Jurkat, Clone E6-1 (cell line): ENCODE measurements at regions not wholly inside any gene's neighbourhood (a gene's known extent, or its start where the extent isn't known, plus 50 kb on each side); places are given as distances from the start of the nearest gene placed in this dataset.
A peak's percentile ranks its signal among the peaks of the same experiment; 100 is the strongest.

Source experiments
- DNase-seq: peaks from one replicate; pipeline ENCODE4 v3.0.0-alpha.2; 2011; ENCODE audit warnings: low read depth, low spot score
- H3K4me3 ChIP-seq: 2 replicates; pipeline ENCODE4 v1.5.1; 2011; ENCODE audit warnings: mild to moderate bottlenecking, low read length, control low read depth, moderate library complexity

DNA sequence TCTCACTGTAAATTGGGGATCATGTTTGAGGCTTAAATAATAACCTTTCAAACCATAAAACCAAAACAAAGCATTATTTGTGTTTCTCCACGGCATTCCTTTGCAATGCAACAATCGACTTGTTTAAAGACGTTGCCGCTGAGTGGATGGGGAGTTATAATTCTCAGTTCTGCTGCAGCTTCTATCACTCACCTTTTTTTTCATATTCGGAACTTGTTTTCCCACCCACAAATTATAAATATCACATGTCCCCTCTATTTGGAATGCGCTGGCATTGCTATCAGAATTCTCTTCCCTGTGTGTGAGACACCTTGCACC, 372.8 kb upstream of the SMIM21 start:
- H3K4me3 ChIP-seq, result no peak overlapping the region
- no peak for DNase-seq

DNA sequence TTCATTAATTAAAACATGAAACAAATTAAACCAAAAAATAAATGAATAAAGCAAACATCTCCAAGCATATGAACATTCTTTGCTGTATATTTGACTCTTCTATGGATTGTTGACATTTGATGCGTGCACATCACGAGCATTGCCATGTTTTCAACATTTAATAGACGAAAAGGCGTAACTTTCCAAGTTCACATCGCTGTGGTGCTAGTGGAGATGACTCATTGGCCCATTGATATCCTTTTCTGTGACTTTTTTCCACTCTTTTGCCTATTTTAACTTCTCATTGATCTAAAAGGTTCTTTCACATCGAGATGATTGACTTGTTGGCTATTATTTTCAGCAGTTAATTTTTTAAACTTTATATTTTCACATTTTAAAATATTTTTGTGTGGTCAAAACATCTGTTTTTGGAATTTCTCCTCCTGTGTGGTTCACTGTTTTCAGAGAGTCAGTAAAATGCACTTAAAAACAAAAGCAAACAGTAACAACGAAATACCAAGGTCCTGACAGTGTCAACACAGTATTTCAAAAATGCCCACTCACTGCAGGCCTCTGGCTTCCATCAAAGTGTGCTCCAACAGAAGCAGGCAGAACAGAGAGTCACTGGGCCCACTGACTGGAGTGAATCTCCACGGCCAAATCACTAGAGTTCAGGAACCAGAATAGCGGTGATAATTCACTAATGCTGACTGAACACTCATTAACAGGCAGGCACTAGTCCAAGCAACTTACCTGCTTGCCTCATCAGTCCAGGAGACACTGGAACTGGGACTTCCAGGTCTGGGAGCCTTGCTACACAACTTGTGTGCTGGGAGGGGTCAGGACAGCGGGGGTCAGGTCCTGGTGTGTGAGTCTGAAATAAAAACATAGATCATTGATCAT, 372.2 kb upstream of the SMIM21 start:
- no peak for DNase-seq

DNA sequence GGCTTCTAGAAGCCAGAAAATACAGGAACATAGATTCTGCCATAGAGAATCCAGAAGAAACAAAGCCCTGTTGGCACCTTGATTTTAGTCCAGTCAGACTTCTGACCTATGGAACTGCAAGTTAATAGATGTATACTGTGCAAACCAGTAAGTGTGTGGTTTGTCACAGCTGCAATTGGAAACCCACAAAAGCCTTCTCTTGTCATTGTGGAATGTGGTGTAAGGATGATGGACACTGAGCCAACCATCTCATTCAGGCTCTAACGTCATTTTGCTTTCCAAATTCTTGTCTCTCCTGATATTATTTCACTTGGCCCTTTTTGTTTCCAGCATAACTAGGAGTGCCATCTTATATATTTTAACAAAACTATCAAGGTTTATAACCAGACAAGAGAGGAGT, 369.5 kb upstream of the SMIM21 start:
- no peak overlapping the region for H3K4me3 ChIP-seq
- no peak for DNase-seq

More for the DNA sequence above, 372.2 kb upstream of the SMIM21 start:
- no peak overlapping the region for H3K4me3 ChIP-seq

DNA sequence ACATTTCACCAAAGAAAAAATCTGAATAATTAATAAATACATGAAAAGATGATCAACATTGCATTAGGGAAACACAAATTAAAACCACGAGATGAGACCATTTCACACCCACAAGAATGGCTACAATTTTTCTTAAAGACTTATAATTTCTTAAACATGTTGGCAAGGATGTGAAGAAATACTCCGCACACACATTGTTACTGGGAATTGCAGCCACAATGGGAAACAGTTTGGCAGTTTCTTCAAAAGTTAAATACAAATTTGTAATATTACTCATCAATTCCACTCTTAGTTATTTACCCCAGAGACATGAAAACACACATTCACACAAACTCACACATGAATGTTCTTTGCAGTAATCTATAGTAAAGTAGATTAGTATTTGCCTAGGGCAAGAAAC, 363.3 kb upstream of the SMIM21 start:
- no peak overlapping the region for H3K4me3 ChIP-seq

DNA sequence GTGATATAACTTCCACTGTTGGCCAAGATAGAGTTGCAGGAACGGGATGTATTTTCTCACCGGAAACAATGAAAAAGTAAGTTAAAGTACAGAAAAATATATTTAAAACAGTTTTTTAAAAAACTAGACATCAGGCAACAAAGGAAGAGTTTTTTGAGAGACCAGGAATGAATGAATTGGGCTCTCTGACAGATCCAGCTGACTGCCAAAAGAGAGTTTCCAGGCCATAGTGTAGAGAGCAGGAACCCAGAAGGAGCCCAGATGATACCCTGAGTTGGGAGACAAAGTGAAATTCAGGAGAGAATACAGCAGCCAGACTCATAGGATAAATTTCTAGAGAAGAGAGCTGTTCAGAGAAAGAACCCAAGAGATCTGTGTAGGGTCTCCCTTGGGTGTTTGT, 362.6 kb upstream of the SMIM21 start:
- H3K4me3 ChIP-seq, result no peak overlapping the region
- DNase-seq, result no peak

More for the DNA sequence above, 363.3 kb upstream of the SMIM21 start:
- DNase-seq, result no peak

DNA sequence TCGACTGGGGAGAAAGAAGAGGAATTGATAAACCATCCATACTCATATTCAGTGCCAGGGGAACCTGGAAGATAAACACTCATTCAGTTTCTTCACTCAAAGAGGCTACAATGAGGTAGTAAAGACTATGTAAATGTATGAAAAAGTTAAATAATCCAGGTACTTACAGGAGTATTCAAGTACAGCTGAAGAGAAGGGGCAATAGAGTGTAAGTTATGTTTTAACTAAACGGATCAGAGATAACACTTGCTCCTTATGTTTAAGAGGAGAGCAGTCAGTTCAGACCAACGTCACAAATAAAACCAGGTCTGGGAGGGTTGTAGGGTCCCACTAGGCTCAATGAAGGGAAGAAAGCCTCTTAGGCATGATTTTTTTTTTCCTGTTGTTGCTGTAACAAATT, 358.3 kb upstream of the SMIM21 start:
- DNase-seq, result no peak

DNA sequence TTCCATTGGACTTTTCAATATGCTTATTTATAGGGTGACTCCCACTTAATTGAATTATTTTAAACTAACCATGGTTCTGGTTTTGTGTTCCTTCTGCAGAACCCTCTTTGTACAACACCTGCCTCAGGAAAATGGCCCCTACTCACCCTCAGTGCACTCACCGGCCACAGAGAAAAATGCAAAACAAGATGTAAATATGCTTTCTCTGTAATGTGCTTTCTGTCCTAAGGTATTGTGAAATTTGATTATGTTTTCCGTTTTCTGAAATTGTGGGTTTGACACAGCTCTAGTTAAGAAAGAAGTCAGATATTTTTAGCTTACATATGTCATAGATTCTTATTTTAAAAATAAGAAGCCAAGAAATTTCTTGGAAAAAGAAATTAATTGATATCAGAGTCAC, 357.7 kb upstream of the SMIM21 start:
- DNase-seq, result no peak

More for the DNA sequence above, 358.3 kb upstream of the SMIM21 start:
- no peak overlapping the region for H3K4me3 ChIP-seq

DNA sequence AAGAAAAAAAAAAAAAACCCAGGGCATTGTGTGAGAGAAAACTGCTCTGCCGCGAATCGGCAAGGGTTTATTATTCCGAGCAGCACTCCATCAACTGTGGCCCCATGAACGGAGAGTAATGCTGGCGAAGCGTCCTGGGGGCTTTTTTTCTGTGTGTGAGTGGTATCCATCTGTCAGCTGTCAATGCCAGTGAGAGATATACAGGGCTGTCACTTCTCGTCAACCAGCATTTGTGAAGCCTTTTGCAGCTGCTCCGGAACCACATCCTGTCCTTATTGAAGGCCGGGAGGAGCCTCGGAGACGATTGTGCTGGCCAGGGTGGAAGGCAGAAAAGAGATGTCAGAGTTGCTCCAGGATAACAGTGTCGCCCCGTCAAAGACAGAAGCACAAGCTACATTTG, 356.9 kb upstream of the SMIM21 start:
- peak; percentile 7 for DNase-seq
- H3K4me3 ChIP-seq, result no peak overlapping the region

More for the DNA sequence above, 357.7 kb upstream of the SMIM21 start:
- H3K4me3 ChIP-seq, result no peak overlapping the region

DNA sequence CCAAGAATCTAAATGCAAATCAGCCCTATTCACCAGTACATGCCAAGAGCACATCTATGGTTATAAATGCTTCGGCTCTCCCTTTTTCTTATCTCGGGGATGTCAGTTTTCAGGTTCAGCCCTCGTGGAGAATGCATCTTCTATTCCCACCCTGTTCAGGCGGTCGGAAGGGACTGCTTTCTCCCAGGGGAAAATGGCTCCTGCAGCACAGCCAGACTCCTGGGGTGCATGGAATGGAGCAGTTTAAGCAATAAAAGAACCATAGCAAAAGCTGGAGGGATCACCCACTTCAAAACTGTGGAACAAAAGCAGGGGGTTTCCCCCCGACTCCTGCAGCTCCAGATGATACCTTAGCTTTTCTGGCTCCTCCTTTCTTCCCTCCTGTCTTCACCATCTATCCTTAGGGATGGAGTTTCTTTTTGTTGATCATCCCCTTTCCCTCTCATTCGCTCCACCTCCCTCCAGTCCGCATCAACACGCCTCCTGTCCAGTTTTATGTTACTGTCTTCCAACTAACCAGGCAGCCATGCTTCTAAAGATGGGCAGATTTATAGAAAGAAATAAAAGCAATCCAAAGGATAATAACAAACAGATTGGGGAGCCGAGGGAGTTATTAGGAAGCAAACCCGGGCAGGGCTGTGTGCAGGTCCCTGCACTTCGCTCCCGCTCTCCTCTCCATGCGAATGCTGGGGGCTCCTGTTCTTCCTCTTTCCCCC, 356.2 kb upstream of the SMIM21 start:
- DNase-seq, result no peak
- H3K4me3 ChIP-seq, result no peak overlapping the region

DNA sequence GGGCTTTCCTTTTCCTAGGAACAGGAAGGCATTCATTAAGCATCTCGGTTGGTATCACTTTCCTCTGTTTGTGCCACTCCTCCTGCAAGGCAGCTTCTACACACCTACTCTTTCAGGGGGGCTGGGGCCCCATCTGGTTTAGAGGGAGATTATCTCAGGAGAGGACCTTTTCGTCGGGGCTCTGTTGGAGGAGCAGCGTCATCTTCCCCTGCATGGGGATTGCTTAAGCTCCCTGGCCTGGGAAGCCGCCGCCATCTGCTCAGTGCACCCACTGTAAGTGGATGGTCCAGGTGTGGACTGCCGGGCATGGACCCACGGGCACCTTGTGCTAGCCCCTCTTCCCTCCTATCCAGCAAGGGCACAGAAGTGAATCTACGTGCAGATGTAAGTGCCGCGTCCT, 355.3 kb upstream of the SMIM21 start:
- no peak overlapping the region for H3K4me3 ChIP-seq

DNA sequence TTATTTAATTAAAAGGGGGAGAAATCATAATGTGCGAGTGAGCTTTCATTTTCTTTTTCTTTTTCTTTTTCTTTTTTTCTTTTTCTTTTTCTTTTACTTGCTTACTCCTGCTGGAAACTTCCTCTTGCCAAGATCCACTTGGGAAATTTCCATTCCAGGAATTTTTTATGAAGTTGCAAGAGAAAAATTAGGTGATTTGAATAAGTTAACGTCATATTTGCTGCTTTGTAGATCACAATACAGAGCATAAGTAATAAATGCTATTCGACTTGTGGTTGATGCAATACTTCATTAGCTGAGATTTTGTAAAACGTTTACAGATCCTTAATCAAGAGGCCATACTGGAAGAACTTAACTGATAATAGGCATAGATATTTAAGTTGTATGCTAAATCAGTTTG, 354.7 kb upstream of the SMIM21 start:
- no peak for DNase-seq

More for the DNA sequence above, 355.3 kb upstream of the SMIM21 start:
- DNase-seq, result no peak

DNA sequence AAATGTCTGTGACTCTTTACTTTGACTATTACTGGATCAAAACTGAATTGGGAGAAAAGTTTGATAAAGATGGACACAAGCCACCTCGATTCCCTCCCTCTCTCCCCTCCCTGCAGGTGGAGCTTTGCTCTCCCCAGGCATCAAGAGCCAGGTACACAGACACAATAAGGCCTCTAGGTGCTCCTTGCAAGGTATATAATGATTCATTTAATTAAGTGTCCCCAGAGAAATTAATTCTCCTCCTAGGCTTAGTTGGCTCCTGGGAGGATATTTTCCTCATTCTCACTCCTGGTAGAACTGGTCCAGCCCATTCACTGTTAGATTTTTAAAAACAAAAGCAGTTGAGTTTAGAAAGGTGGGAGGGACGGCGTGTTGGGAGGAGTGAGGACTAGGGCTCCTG, 352.4 kb upstream of the SMIM21 start:
- H3K4me3 ChIP-seq, result no peak overlapping the region
- no peak for DNase-seq

More for the DNA sequence above, 354.7 kb upstream of the SMIM21 start:
- H3K4me3 ChIP-seq, result no peak overlapping the region

DNA sequence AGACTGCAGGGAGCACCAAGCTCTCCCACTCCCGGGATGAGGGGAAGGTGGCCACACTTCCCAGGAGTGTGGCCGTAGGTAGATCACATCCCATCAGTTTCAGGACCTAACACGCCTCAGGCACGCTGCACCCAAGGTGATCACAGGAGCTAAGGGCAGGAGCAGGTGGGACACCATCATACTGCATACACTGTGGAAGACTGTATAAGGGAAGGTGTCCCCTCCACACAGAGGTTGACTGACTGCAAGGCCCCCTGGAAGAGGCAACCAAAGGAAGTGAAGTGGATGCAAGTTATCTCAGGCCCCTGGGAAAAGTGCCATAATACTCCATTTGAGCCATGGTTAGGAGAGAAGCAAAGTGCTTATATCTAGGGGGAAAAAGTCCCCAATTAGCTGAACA, 351.9 kb upstream of the SMIM21 start:
- no peak for DNase-seq

DNA sequence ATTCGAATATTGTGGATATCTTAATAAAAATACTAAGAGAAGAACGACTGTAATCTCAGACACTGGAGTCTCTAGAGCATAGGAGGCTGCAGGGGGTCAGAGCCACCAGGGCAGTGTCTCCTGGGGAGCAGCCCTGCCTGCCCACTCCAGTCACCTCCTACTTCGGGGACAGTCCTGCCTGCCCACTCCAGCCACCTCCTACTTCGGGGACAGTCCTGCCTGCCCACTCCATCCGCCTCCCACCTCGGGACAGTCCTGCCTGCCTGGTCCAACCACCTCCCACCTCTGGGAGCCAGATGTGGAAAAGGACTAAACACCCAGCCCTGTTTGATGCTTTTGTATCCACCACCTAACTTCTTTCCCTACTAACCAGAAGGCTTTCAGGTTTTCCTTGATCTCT, 350.1 kb upstream of the SMIM21 start:
- no peak overlapping the region for H3K4me3 ChIP-seq
- no peak for DNase-seq

More for the DNA sequence above, 351.9 kb upstream of the SMIM21 start:
- no peak overlapping the region for H3K4me3 ChIP-seq

DNA sequence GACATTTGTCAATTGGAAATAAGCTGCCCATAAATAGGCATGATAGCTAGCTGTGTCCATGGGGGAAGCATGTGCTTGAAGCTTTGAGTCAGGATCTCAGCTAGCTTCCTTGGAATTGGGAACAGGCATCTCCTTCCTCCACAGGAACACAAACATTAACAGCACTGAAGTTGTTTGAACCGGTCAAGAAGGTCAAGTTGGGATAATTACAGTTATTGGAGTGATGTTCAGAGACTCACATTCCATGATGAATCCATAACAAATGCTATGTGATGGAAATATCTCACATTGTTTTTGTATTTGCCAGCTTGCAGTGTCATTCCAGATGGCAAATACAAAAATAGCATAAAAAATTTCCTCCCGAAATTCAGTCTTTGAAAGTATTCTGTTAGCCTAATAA, 347.6 kb upstream of the SMIM21 start:
- no peak overlapping the region for H3K4me3 ChIP-seq
- no peak for DNase-seq

DNA sequence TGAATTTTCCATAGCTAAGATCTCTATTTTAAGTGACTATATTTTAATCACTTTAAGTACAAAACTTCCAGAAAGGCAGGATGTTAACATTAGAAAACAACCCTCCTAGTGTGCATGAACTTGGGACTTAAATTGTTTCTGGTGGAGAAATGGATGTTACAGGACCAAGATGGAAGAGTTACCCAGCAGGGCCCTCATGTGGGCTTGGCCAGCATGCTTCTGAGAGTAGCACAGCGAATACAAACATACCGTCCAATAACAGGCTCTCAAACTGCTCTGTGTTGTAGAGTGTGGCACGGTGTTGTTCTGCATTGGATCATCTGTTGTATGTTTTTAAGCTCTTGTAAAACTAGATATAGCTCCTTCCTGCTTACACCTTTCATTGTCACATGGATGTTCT, 346.1 kb upstream of the SMIM21 start:
- H3K4me3 ChIP-seq, result no peak overlapping the region
- DNase-seq, result no peak

DNA sequence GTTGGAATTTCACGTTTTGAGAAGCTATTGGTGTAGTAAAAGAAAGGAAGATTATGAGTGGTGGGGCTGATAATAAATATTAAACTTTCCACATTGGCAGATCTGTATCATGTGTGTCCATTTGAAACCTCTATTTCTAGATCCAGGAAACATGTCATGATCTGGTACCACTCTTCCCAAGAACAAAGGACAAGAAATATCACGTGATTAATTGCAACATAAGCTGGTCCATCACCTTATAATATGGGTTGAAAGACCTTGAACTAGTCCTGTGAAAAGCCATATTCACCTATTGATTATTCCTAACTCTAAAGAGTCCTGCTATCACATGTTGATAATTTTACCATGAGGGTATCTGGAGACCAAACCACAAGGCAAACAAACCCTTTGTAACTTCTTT, 335.3 kb upstream of the SMIM21 start:
- H3K4me3 ChIP-seq, result no peak overlapping the region
- DNase-seq, result no peak

DNA sequence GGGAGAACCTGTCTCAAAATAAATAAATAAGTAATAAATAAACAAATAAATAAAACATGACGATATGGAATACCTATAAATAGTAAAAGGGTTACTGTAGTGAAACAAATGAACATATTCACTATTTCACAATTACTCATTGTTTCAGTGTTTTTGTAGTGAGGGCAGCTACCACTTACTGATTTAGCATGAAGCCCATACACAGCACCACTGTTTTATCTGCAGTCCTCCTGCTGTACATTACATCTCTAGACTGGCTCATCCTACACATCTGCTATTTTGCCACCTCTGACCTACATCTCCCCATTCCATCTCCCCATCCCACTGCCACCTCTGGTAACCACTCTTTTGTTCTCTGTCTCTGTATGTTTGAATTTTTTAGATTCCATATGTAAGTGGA, 332.7 kb upstream of the SMIM21 start:
- no peak overlapping the region for H3K4me3 ChIP-seq
- no peak for DNase-seq

DNA sequence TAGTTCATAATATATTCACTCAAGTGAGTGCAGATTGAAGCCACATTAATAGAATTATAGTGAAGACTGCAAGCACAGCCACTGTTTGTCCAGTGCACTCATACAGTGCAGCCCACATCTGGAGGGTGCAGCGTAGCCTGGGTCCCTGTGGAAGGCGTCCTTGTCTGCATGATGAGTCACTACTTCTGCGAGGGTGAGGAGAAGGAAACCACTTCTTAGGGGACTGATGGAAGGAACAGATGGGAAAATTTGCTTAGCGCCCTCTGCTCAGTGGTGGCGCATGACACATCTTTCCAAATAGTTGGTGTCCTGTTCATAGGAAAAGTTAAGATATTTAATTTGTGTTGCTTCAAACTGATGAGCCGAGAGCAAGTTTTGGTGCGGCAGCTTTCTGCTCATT, 330.4 kb upstream of the SMIM21 start:
- no peak for DNase-seq
- no peak overlapping the region for H3K4me3 ChIP-seq

DNA sequence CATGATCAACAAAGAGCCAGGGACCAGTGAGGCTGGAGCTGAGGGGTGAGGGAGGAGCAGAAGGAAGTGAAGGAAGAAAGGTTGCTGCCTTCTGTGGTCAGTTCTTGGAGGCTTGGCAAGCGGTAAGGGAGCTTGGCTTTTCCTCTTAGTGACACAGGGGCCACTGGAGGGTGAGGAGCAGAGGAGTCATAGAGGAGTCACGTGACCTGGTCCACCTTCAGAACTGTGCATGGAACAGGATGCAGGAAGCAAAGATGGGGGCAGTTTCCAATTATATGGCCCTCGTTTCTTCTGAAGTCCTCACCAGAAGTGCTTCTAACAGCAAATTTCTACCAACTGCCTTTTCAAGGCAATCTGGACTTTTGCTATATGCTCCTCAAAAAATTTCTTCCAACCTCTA, 326.9 kb upstream of the SMIM21 start:
- H3K4me3 ChIP-seq, result no peak overlapping the region
- DNase-seq, result no peak

DNA sequence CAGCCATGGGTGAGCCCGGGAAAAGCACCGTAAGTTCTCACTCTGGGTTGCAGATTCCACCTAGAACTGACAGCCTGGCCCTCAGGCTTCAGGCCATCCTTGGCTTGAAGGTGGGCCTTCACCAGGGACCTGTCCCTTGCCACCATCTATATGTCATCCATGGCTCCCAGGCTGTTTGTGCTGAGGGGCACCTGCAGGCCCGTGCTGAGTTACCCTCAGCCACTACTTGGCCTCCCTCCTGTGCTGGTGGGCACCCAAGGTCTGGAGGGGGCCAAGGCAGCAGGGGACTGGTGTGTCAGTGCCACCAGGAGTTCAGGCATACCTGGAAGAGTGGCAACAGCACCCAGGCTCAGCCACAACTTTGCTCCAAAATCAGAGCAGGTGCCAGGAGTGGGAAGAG, 326.2 kb upstream of the SMIM21 start:
- DNase-seq, result no peak
- H3K4me3 ChIP-seq, result no peak overlapping the region
